NB4 (cell line): ENCODE measurements at regions not wholly inside any gene's neighbourhood (a gene's known extent, or its start where the extent isn't known, plus 50 kb on each side); places are given as distances from the start of the nearest gene placed in this dataset.

Source experiments
- CTCF ChIP-seq: IDR thresholded peaks from one replicate; pipeline ENCODE4 v1.5.1; 2012; ENCODE audit warnings: low read depth, low read length
- MYC ChIP-seq: IDR thresholded peaks from 2 replicates; pipeline ENCODE4 v1.6.1; 2011; ENCODE audit warnings: low read depth, low read length
- POLR2A ChIP-seq: IDR thresholded peaks from 2 replicates; pipeline ENCODE4 v1.6.1; 2011; ENCODE audit warnings: mild to moderate bottlenecking; ENCODE audit not compliant: insufficient read length; ENCODE audit errors: extremely low read depth
- TF ChIP-seq, protein P1 (sequence below): IDR thresholded peaks from 2 replicates; pipeline ENCODE4 v1.6.1; 2011; ENCODE audit warnings: low read depth, low read length

GRCh38 chr1:78232630-78233029, 186.9 kb downstream of the GIPC2 start:
- no peak for TF ChIP-seq POLR2A
- no peak for TF ChIP-seq CTCF
- TF ChIP-seq, protein P1, sequence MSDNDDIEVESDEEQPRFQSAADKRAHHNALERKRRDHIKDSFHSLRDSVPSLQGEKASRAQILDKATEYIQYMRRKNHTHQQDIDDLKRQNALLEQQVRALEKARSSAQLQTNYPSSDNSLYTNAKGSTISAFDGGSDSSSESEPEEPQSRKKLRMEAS = no peak
- TF ChIP-seq MYC = no peak
